ENCODE measurements at regions not wholly inside any gene's neighbourhood (a gene's known extent, or its start where the extent isn't known, plus 50 kb on each side); places are given as distances from the start of the nearest gene placed in this dataset.

- Histone ChIP-seq H3K4me2 (no peak overlapping the region), H3K27ac (no peak overlapping the region), H3K79me2 (ENCODE audit: insufficient read depth, low read depth) (no peaks in the 10 kb centered on the region), H3K27me3 (ENCODE audit: insufficient read depth, low read depth) (no peaks in the 10 kb centered on the region), H3K36me3 (ENCODE audit: insufficient read depth) (no peaks in the 10 kb centered on the region), H3K9ac (no peak overlapping the region), H2AFZ (ENCODE audit: low read depth) (no peak overlapping the region), H3K4me3 (IDR thresholded peaks at IDR 0.05; ENCODE audit: insufficient read depth, low read depth, low read length) (no peak overlapping the region), H3K4me1 (ENCODE audit: low read depth, poor library complexity, severe bottlenecking) (no peaks in the 10 kb centered on the region), H4K20me1 (ENCODE audit: insufficient read depth) (no peaks in the 10 kb centered on the region)
- TF ChIP-seq CTCF (conservative IDR thresholded peaks at IDR 0.05; ENCODE audit: low read depth, low read length): no peak
These were observed 252.7 kb downstream of the SPRY1 start for GRCh38 chr4:123649250-123649644.

- H4K20me1 ChIP-seq (ENCODE audit: insufficient read depth): no peaks in the 10 kb centered on the region
- no peak overlapping the region for H2AFZ ChIP-seq (ENCODE audit: low read depth)
- H3K4me3 ChIP-seq (IDR thresholded peaks at IDR 0.05; ENCODE audit: insufficient read depth, low read depth, low read length): no peak overlapping the region
- no peaks in the 10 kb centered on the region for H3K36me3 ChIP-seq (ENCODE audit: insufficient read depth)
- H3K4me1 ChIP-seq (ENCODE audit: low read depth, poor library complexity, severe bottlenecking): no peaks in the 10 kb centered on the region
- H3K4me2 ChIP-seq: no peak overlapping the region
- no peak overlapping the region for H3K27ac ChIP-seq
- TF ChIP-seq CTCF (conservative IDR thresholded peaks at IDR 0.05; ENCODE audit: low read depth, low read length): no peak
- H3K79me2 ChIP-seq (ENCODE audit: insufficient read depth, low read depth): no peaks in the 10 kb centered on the region
- no peak overlapping the region for H3K9ac ChIP-seq
- no peaks in the 10 kb centered on the region for H3K27me3 ChIP-seq (ENCODE audit: insufficient read depth, low read depth)
These were observed 253.2 kb downstream of the SPRY1 start for GRCh38 chr4:123649645-123650391.

- Histone ChIP-seq H2AFZ (ENCODE audit: low read depth) (no peak overlapping the region), H3K27me3 (ENCODE audit: insufficient read depth, low read depth) (no peaks in the 10 kb centered on the region), H3K4me3 (IDR thresholded peaks at IDR 0.05; ENCODE audit: insufficient read depth, low read depth, low read length) (no peak overlapping the region), H3K4me1 (ENCODE audit: low read depth, poor library complexity, severe bottlenecking) (no peaks in the 10 kb centered on the region), H3K79me2 (ENCODE audit: insufficient read depth, low read depth) (no peaks in the 10 kb centered on the region), H4K20me1 (ENCODE audit: insufficient read depth) (no peaks in the 10 kb centered on the region), H3K36me3 (ENCODE audit: insufficient read depth) (no peaks in the 10 kb centered on the region), H3K4me2 (no peak overlapping the region), H3K27ac (no peak overlapping the region), H3K9ac (no peak overlapping the region)
- TF ChIP-seq CTCF (conservative IDR thresholded peaks at IDR 0.05; ENCODE audit: low read depth, low read length): no peak
These were observed 254.5 kb downstream of the SPRY1 start for GRCh38 chr4:123651066-123651465.

- Histone ChIP-seq H3K36me3 (ENCODE audit: insufficient read depth) (no peaks in the 10 kb centered on the region), H3K79me2 (ENCODE audit: insufficient read depth, low read depth) (no peaks in the 10 kb centered on the region), H4K20me1 (ENCODE audit: insufficient read depth) (no peaks in the 10 kb centered on the region), H3K27ac (no peak overlapping the region), H3K4me2 (no peak overlapping the region), H3K4me3 (IDR thresholded peaks at IDR 0.05; ENCODE audit: insufficient read depth, low read depth, low read length) (no peak overlapping the region), H2AFZ (ENCODE audit: low read depth) (no peak overlapping the region), H3K4me1 (ENCODE audit: low read depth, poor library complexity, severe bottlenecking) (no peaks in the 10 kb centered on the region), H3K9ac (no peak overlapping the region), H3K27me3 (ENCODE audit: insufficient read depth, low read depth) (no peaks in the 10 kb centered on the region)
- no peak for TF ChIP-seq CTCF (conservative IDR thresholded peaks at IDR 0.05; ENCODE audit: low read depth, low read length)
These were observed 255.1 kb downstream of the SPRY1 start for GRCh38 chr4:123651536-123652180.

Measured in KMS-11 (cell line).